AML-193 (cell line): ENCODE measurements at regions not wholly inside any gene's neighbourhood (a gene's known extent, or its start where the extent isn't known, plus 50 kb on each side); places are given as distances from the start of the nearest gene placed in this dataset.
A peak's percentile ranks its signal among the peaks of the same experiment; 100 is the strongest.
"Not testable (repeated sequence)": the region's sequence is repeated elsewhere in the genome, so short reads cannot be mapped to it uniquely, and the experiment has no call there.

Source experiments
- DNase-seq, 2 experiments: peaks; one replicate each; lab custom pipeline; 2025; lab: John Stamatoyannopoulos, UW

DNA sequence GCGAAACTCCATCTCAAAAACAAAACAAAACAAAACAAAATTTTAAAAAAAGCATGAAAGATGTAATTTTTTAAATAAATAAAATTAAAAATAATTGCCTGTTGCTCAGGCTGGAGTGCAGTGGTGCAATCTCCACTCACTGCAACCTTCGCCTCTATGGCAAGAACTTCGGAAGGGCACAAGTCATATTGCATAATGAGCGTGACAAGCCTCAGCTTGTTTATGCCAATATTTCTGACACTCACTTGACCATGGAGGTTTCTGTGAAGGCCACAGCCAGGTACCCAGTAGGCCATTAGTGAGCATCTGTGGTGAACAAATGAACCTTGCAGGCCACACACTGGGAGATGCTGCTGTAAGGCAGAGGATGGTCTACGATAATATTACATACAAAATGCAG, 106.1 kb upstream of the KMT2C start:
- no peak for DNase-seq

DNA sequence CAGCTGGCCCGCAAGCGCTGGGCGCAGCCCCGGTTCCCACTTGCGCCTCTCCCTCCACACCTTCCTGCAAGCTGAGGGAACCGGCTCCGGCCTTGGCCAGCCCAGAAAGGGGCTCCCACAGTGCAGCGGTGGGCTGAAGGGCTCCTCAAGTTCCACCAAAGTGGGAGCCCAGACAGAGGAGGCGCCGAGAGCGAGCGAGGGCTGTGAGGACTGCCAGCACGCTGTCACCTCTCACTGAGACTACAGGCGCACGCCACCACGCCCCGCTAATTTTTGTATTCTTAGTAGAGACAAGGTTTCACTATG, 103.3 kb upstream of the KMT2C start:
- DNase-seq: not testable (repeated sequence)

DNA sequence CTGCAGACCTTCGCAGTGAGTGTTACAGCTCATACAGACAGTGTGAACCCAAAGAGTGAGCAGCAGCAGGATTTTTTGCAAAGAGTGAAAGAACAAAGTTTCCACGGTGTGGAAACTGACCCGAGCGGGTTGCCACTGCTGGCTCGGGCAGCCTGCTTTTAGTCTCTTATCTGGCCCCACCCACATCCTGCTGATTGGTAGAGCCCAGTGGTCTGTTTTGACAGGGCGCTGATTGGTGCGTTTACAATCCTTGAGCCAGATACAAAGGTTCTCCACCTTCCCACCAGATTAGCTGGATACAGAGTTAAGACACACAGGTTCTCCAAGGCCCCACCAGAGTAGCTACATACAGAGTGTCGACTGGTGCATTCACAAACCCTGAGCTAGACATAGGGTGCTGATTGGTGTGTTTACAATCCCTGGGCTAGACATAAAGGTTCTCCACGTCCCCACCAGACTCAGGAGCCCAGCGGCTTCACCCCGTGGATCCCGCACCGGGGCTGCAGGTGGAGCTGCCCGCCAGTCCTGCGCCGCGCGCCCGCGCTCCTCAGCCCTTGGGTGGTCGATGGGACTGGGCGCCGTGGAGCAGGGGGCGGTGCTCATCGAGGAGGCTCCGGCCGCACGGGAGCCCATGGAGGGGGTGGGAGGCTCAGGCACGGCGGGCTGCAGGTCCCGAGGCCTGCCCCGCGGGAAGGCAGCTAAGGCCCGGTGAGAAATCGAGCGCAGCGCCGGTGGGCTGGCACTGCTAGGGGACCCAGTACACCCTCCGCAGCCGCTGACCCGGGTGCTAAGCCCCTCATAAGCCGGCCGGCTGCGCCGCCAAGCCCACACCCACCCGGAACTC, 102.8 kb upstream of the KMT2C start:
- not testable (repeated sequence) for DNase-seq

- no peak for DNase-seq
These were observed 101.8 kb upstream of the KMT2C start for GRCh38 chr7:152537639-152538038.

- no peak for DNase-seq
These were observed 92.8 kb upstream of the KMT2C start for GRCh38 chr7:152528612-152529011.

- DNase-seq: no peak
These were observed 91.8 kb upstream of the KMT2C start for GRCh38 chr7:152527610-152528032.

- no peak for DNase-seq
These were observed 88.1 kb upstream of the KMT2C start for GRCh38 chr7:152523916-152524315.

- DNase-seq: no peak
These were observed 86.8 kb upstream of the KMT2C start for GRCh38 chr7:152522571-152523067.

DNA sequence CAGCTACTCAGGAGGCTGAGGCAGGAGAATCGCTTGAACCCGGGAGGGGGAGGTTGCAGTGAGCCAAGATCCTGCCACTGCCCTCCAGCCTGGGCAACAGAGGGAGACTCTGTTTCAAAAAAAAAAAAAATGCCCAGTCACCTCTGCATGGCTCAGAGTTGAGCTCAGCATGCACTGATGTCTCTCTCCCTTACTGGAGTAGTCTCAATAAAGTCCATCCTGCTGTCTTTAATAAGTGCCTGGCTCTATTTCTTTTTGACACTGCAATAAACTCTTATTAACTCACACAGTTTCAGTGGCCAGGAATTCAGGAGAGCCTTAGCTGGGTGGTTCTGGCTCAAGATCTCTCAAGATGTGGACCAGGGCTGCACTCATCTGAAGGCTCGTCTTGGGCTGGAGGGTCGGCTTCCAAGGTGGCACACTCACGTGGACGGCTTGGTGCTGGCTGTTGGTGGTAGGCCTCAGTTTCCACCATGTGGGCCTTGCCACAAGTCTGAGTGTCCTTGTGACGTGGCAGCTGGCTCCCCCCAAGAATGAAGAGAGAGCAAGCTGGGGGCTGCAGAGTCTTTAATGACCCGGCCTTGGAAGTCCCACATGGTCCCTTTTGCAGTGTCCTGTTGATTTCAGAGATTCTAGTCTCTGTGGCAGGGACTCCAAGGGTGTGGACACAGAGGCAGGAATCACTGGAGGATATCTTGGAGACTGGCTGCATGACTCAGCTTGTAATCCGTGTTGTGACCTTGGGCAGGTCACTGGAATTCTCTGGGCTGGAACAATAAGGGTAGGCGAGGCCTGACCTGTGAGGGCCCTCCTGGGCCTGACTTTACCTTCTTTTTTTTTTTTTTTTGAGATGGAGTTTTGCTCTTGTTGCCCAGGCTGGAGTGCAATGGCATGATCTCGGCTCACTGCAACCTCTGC, 85.9 kb upstream of the KMT2C start:
- no peak for DNase-seq

- no peak for DNase-seq
These were observed 85.1 kb upstream of the KMT2C start for GRCh38 chr7:152520861-152521302.

DNA sequence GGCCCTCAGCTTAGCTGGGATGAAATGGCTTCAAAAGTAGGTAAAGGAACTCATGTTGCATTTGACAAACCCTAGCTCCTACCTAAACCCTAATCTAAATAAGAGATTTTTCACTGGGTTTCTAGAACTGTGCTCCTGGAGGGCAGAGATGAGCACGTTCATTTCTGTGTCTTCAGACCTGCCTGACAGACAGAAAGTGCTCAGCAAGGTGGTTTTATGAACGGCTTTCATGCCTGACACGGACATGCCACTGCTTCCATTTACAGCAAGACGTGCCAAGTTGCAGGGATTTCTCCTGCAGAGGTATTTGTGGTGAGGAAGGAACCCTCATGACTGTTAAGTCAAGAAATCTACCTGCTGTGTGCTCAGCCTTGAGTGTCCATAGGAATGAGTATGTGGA, 83.5 kb upstream of the KMT2C start:
- no peak for DNase-seq

GRCh38 chr7:152516216-152516615, 80.4 kb upstream of the KMT2C start:
- DNase-seq: no peak

DNA sequence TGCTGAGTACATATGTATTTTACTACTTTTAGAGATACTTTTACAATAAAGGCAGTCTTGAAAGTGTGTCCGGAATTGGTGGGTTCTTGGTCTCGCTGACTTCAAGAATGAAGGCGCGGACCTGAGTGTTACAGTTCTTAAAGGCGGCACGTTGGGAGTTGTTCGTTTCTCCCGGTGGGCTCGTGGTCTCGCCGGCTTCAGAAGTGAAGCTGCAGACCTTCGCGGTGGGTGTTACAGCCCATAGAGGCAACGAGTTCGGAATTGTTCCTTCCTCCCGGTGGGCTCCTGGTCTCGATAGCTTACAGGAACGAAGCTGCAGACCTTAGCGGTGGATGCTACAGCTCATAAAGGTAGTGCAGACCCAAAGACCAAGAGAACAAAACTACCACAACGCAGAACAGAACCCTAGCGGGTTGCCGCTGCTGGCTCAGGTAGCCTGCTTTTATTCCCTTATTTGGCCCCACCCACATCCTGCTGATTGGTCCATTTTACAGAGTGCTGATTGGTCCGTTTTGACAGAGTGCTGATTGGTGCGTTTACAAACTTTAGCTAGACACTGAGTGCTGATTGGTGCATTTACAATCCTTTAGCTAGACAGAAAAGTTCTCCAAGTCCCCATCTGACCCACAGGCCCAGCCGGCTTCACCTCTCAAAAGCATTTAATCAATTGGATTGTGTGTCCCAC, 79.6 kb upstream of the KMT2C start:
- DNase-seq: not testable (repeated sequence)

GRCh38 chr7:152514771-152515105, 78.9 kb upstream of the KMT2C start:
- DNase-seq: no peak

DNA sequence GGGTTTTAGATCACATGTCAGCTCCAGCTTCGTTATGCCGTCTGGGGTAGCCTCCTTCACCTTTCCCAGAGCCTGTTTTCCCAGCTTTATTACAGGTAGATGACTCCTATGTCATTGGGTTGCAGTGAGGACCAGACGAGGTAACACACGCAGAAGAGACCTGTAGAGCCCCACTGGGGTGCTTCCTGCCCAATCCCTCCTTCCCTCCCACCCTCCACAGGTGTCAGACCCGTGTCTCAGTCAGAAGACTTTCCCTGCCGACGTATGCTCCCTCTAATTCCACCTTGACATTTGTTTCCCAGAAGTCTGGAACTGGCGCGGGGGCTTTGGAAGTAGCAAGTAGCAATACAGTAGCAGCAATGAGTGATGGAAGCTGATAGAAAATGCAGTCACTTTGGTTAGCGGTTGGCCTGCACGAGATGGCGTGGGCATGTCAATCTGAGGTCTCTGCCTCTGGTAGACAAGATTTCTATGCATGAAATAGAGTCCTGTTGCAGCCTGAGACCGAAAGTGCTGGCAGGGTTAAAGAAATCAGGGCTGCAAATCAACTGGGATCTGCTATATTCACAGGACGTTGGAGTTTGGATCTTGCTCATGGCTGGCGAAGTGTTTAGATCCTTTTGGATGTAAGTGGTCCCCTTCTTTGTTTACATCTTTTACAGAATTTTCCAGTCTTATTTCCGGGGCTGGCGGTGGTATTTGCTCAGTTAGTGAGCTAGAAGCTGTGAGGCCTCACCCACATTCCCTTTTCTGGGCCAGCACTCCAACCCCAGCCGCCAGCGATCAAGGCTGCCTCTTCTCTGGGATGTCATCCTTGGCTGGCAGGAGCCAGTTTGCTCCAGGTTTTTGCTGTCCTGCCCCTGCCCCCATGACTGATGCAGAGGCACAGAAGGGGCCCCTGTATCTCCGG, 78.3 kb upstream of the KMT2C start:
- DNase-seq: no peak

GRCh38 chr7:152512706-152513105, 76.9 kb upstream of the KMT2C start:
- DNase-seq: peak; percentile 13 to 38

- DNase-seq: no peak
These were observed 75.9 kb upstream of the KMT2C start for GRCh38 chr7:152511736-152512135.

DNA sequence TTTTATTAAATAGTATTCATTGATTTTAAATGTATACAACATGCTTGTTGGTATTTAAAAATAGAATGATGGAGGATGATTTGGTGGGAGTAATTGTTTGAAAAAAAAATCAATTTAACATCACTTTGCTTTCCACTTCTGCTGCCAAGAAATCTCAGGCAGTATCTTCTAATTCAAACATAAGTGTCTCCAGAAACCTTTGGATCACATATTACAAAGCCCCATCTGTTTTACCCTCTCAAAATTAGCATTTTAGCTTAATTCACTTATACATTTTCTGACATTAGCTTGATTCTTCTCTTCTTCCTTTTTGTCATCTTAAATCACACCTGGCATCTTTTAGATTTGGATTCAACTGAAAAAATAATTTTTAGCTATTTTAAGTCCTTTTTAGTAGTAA, 72.9 kb upstream of the KMT2C start:
- DNase-seq: no peak

- no peak for DNase-seq
These were observed 69.8 kb upstream of the KMT2C start for GRCh38 chr7:152505606-152506005.

DNA sequence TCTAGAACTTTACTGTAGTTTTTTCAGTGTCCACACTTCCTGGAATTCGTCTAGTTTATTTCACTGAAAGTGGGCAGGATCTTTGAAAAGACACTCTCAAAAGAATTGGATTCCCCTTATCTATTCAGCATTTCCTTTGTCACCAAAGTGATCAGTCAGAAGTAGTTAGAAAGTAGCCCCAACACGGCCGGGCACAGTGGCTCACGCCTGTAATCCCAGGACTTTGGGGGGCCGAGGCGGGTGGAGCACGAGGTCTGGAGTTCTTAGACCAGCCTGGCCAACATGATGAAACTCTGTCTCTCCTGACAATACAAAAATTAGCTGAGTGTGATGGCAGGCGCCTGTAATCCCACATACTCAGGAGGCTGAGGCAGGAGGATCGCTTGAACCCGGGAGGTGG, 69.0 kb upstream of the KMT2C start:
- DNase-seq: no peak

GRCh38 chr7:152504367-152504766, 68.6 kb upstream of the KMT2C start:
- DNase-seq: no peak
